Loucy (cell line): ENCODE measurements at regions not wholly inside any gene's neighbourhood (a gene's known extent, or its start where the extent isn't known, plus 50 kb on each side); places are given as distances from the start of the nearest gene placed in this dataset.

ENCODE experiments used
- H2AFZ ChIP-seq: fragments of 200-600 bp; sonication (generic); 2 replicates; pipeline ENCODE4 v1.6.0; 2016; ENCODE audit warnings: antibody characterized with exemption, mild to moderate bottlenecking, low read length, moderate library complexity
- H3F3A ChIP-seq: fragments of 200-600 bp; 2 replicates; pipeline ENCODE4 v1.6.0; 2016; ENCODE audit warnings: antibody characterized with exemption, low read depth, mild to moderate bottlenecking
- H3K27me3 ChIP-seq: fragments of 200-600 bp; sonication (generic); 2 replicates; pipeline ENCODE4 v1.6.1; 2014; ENCODE audit warnings: low read length, mild to moderate bottlenecking; ENCODE audit not compliant: insufficient read depth, poor library complexity, severe bottlenecking
- H3K36me3 ChIP-seq: fragments of 200-600 bp; sonication (generic); 2 replicates; pipeline ENCODE4 v1.6.1; 2016; ENCODE audit warnings: low read length; ENCODE audit not compliant: insufficient read depth
- H3K4me1 ChIP-seq: fragments of 200-600 bp; sonication (generic); 2 replicates; pipeline ENCODE4 v1.5.1; 2014; ENCODE audit warnings: low read length, mild to moderate bottlenecking; ENCODE audit not compliant: insufficient read depth, poor library complexity, severe bottlenecking
- H3K4me2 ChIP-seq: fragments of 200-600 bp; sonication (generic); 2 replicates; pipeline ENCODE4 v1.6.0; 2014; ENCODE audit warnings: antibody characterized with exemption, low read length, low read depth, mild to moderate bottlenecking; ENCODE audit not compliant: poor library complexity, severe bottlenecking
- H3K4me3 ChIP-seq: fragments of 200-600 bp; sonication (generic); 2 replicates; pipeline ENCODE4 v1.5.1; 2014; ENCODE audit warnings: low read length, mild to moderate bottlenecking, mixed read lengths; ENCODE audit not compliant: poor library complexity, severe bottlenecking
- H3K79me2 ChIP-seq: fragments of 200-600 bp; sonication (generic); 2 replicates; pipeline ENCODE4 v1.6.1; 2014; ENCODE audit warnings: low read length; ENCODE audit not compliant: insufficient read depth
- H3K9ac ChIP-seq: fragments of 200-600 bp; sonication (generic); 2 replicates; pipeline ENCODE4 v1.6.0; 2014; ENCODE audit warnings: mild to moderate bottlenecking, low read depth, low read length, moderate library complexity; ENCODE audit not compliant: poor library complexity, severe bottlenecking
- H3K9me2 ChIP-seq: fragments of 200-600 bp; sonication (generic); replicated peaks from 2 replicates; pipeline ENCODE4 v1.6.1; 2016; ENCODE audit warnings: low read depth, low read length, mixed read lengths
- H3K9me3 ChIP-seq: fragments of 200-600 bp; sonication (generic); 2 replicates; pipeline ENCODE4 v1.6.1; 2014; ENCODE audit warnings: mild to moderate bottlenecking, antibody characterized with exemption, low read length, low read depth; ENCODE audit not compliant: insufficient read depth
- H4K20me1 ChIP-seq: fragments of 200-600 bp; sonication (generic); 2 replicates; pipeline ENCODE4 v1.6.0; 2014; ENCODE audit warnings: antibody characterized with exemption, low read length, mild to moderate bottlenecking; ENCODE audit not compliant: insufficient read depth, poor library complexity, severe bottlenecking
- CTCF ChIP-seq: fragments of 200-600 bp; sonication (generic); conservative IDR thresholded peaks from 2 replicates; pipeline ENCODE4 v1.5.1; 2014; ENCODE audit warnings: mild to moderate bottlenecking, antibody characterized with exemption, low read length
- EZH2phosphoT487 ChIP-seq: fragments of 200-600 bp; IDR thresholded peaks from 2 replicates; pipeline ENCODE4 v1.6.1; 2018; ENCODE audit warnings: antibody characterized with exemption, mild to moderate bottlenecking, moderate library complexity, borderline replicate concordance

- no peaks in the 10 kb centered on the region for H3K9me3 ChIP-seq
- no peaks in the 10 kb centered on the region for H3K27me3 ChIP-seq
- no peak overlapping the region for H3K9ac ChIP-seq
- no peaks in the 10 kb centered on the region for H3K79me2 ChIP-seq
- no peaks in the 10 kb centered on the region for H3K9me2 ChIP-seq
- no peaks in the 10 kb centered on the region for H4K20me1 ChIP-seq
- H3K36me3 ChIP-seq, result no peaks in the 10 kb centered on the region
- H3K4me3 ChIP-seq, result no peak overlapping the region
- no peak overlapping the region for H3K4me2 ChIP-seq
- no peaks in the 10 kb centered on the region for H3F3A ChIP-seq
- H2AFZ ChIP-seq, result no peak overlapping the region
- no peaks in the 10 kb centered on the region for H3K4me1 ChIP-seq
- TF ChIP-seq CTCF (no peak), EZH2phosphoT487 (no peak)
Observed at GRCh38 chrX:40880712-40881111, 145.4 kb upstream of the MED14 start.

- H3K9me2 ChIP-seq, result no peaks in the 10 kb centered on the region
- H3K27me3 ChIP-seq, result no peaks in the 10 kb centered on the region
- H3K9ac ChIP-seq, result no peak overlapping the region
- no peak overlapping the region for H3K4me3 ChIP-seq
- no peak overlapping the region for H2AFZ ChIP-seq
- no peaks in the 10 kb centered on the region for H3K79me2 ChIP-seq
- no peaks in the 10 kb centered on the region for H3K4me1 ChIP-seq
- H3K9me3 ChIP-seq, result no peaks in the 10 kb centered on the region
- H3K4me2 ChIP-seq, result no peak overlapping the region
- no peaks in the 10 kb centered on the region for H3F3A ChIP-seq
- TF ChIP-seq EZH2phosphoT487 (no peak), CTCF (no peak)
- H4K20me1 ChIP-seq, result no peaks in the 10 kb centered on the region
- H3K36me3 ChIP-seq, result no peaks in the 10 kb centered on the region
Observed at GRCh38 chrX:40883021-40883619, 147.8 kb upstream of the MED14 start.

GRCh38 chrX:40885989-40886388, 150.6 kb upstream of the MED14 start:
- Histone ChIP-seq H3K79me2 (no peaks in the 10 kb centered on the region), H3K4me2 (no peak overlapping the region), H4K20me1 (no peaks in the 10 kb centered on the region), H3K4me3 (no peak overlapping the region), H3F3A (no peaks in the 10 kb centered on the region), H3K4me1 (no peaks in the 10 kb centered on the region), H3K9me3 (no peaks in the 10 kb centered on the region), H3K36me3 (no peaks in the 10 kb centered on the region), H2AFZ (no peak overlapping the region), H3K27me3 (no peaks in the 10 kb centered on the region), H3K9ac (no peak overlapping the region), H3K9me2 (no peaks in the 10 kb centered on the region)
- TF ChIP-seq CTCF, result no peak
- TF ChIP-seq EZH2phosphoT487, result no peak
